RWPE2 (cell line): ENCODE measurements at regions not wholly inside any gene's neighbourhood (a gene's known extent, or its start where the extent isn't known, plus 50 kb on each side); places are given as distances from the start of the nearest gene placed in this dataset.
A peak's percentile ranks its signal among the peaks of the same experiment; 100 is the strongest.

Experiments used
- ATAC-seq: fragments of 200-7000 bp; cut with Tn5 transposase; 3 replicates; pipeline ENCODE4 v1.9.1; 2021; ENCODE audit warnings: low read depth
- DNase-seq: peaks from one replicate; pipeline ENCODE4 v3.0.0-alpha.2; 2020; ENCODE audit warnings: low spot score
- H3K27ac ChIP-seq: fragments of 450-650 bp; 2 replicates; pipeline ENCODE4 v1.5.1; 2017; ENCODE audit warnings: mild to moderate bottlenecking; ENCODE audit not compliant: poor library complexity, severe bottlenecking
- H3K27me3 ChIP-seq: fragments of 250-450 bp; sonication (Bioruptor Pico); 2 replicates; pipeline ENCODE4 v1.5.1; 2021; ENCODE audit warnings: mild to moderate bottlenecking, moderate library complexity; ENCODE audit not compliant: insufficient read depth, poor library complexity, severe bottlenecking
- H3K36me3 ChIP-seq: fragments of 250-450 bp; sonication (Bioruptor Pico); 2 replicates; pipeline ENCODE4 v1.5.1; 2020; ENCODE audit warnings: low read depth, mild to moderate bottlenecking, moderate library complexity
- H3K4me1 ChIP-seq: fragments of 250-450 bp; sonication (Bioruptor Pico); 2 replicates; pipeline ENCODE4 v1.5.1; 2021; ENCODE audit warnings: mild to moderate bottlenecking, moderate library complexity; ENCODE audit not compliant: insufficient read depth, poor library complexity, severe bottlenecking
- H3K4me3 ChIP-seq: fragments of 250-450 bp; sonication (Bioruptor Pico); 2 replicates; pipeline ENCODE4 v1.5.1; 2021; ENCODE audit warnings: mild to moderate bottlenecking, moderate library complexity; ENCODE audit not compliant: severe bottlenecking
- H3K9me3 ChIP-seq: fragments of 250-450 bp; sonication (Bioruptor Pico); 2 replicates; pipeline ENCODE4 v1.5.1; 2021; ENCODE audit warnings: mild to moderate bottlenecking, moderate library complexity; ENCODE audit not compliant: severe bottlenecking
- TF ChIP-seq, protein P1 (sequence below): fragments of 450-650 bp; IDR thresholded peaks from one replicate; pipeline ENCODE4 v1.5.1; 2017; ENCODE audit warnings: mild to moderate bottlenecking, moderate library complexity; ENCODE audit not compliant: poor library complexity, severe bottlenecking

DNA sequence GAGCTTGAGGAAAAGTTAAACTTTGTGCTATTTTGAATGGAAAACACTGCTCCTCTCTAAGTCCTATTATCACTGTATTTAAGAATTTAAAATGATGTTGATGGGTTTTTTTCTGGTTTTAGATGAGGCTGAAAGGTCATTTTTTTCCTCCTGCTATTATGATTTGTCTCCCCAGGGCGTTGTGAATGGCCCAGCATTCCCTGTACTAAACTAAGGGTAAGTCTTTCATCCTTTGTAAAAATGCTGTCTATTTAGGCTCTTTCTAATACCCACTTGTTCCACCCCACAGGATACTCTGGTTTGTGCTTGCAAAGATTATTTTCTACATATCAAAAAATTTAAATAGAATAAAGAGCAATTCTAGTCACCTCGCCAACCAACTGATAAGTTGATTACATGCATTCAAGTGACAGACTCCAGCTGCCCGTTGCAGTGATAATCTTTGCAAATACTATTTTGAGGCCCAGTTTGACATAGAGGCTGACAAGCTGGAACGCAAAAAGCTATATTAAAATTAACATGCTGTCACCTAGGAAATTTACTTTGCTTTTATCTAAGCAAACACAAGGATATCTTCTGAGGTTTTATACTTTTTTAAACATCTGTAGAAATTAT, 222.3 kb upstream of the TMEM229A start:
- ATAC-seq (no peak), DNase-seq (no peak)
- H3K27me3 ChIP-seq: no peaks in the 10 kb centered on the region
- H3K4me1 ChIP-seq: peaks cover 9% of the 10 kb centered on the region
- TF ChIP-seq, protein P1, sequence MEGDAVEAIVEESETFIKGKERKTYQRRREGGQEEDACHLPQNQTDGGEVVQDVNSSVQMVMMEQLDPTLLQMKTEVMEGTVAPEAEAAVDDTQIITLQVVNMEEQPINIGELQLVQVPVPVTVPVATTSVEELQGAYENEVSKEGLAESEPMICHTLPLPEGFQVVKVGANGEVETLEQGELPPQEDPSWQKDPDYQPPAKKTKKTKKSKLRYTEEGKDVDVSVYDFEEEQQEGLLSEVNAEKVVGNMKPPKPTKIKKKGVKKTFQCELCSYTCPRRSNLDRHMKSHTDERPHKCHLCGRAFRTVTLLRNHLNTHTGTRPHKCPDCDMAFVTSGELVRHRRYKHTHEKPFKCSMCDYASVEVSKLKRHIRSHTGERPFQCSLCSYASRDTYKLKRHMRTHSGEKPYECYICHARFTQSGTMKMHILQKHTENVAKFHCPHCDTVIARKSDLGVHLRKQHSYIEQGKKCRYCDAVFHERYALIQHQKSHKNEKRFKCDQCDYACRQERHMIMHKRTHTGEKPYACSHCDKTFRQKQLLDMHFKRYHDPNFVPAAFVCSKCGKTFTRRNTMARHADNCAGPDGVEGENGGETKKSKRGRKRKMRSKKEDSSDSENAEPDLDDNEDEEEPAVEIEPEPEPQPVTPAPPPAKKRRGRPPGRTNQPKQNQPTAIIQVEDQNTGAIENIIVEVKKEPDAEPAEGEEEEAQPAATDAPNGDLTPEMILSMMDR: no peak
- no peak overlapping the region for H3K27ac ChIP-seq
- H3K36me3 ChIP-seq: no peaks in the 10 kb centered on the region
- H3K4me3 ChIP-seq: no peak overlapping the region
- H3K9me3 ChIP-seq: no peaks in the 10 kb centered on the region

GRCh38 chr7:124254396-124254795, 221.5 kb upstream of the TMEM229A start:
- Histone ChIP-seq H3K36me3 (no peaks in the 10 kb centered on the region), H3K27me3 (no peaks in the 10 kb centered on the region), H3K4me3 (no peak overlapping the region), H3K4me1 (peaks cover 16% of the 10 kb centered on the region), H3K9me3 (no peaks in the 10 kb centered on the region), H3K27ac (no peak overlapping the region)
- TF ChIP-seq, protein P1: no peak
- ATAC-seq: no peak
- DNase-seq: no peak

DNA sequence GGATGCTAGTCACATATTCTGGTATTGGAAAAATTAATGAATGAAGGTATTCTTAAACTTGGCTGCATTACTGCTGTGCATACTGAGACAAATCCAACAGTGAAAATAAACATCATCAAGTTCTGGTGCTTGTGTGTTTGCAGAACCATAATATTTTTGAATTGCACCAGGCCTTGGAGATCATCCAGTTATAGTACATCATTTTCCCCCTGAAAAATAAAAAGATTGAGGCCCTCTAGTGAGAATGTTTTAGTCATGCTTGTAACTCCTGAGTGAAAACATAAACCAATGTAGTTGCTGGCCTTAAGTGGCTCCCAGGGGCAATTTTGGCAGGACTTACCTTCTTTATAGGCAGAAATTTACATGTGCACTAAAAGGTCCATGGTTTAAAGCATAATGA, 218.8 kb upstream of the TMEM229A start:
- TF ChIP-seq, protein P1: no peak
- DNase-seq (no peak), ATAC-seq (no peak)
- Histone ChIP-seq H3K9me3 (no peaks in the 10 kb centered on the region), H3K27ac (no peak overlapping the region), H3K4me1 (peaks cover 23% of the 10 kb centered on the region), H3K36me3 (no peaks in the 10 kb centered on the region), H3K27me3 (no peaks in the 10 kb centered on the region), H3K4me3 (no peak overlapping the region)

DNA sequence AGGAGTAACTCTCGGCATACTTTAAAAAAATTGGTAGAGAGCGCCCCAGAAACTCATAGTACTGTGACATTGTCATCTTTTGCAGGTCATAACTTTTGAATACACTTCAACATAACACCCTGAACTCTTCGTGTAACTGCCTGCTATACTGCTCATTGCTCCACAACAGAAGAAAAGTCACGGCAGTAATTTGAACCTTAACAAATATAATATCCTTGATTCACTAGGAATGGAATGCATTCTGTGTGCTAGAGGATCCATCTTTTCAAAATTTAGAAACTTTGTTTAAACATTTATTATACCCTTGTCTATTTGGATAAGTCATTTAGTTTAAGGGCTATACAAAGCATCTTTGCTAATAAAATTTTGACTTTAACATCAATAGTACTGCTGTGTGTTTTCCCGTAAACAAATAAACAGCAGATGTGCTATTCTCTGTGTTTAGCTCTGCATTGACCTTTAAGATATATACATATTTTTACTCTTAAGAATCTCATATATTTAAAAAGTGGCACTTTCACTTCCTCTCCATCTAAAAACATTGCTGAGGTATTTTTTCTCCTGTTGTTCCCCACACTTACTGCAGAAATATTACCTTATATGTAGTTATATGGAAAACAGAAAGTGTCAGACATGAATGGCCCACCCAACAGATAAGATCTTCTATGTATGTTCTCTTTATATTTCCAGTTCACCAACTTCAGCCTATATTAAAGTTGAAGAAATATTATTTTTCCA, 217.6 kb upstream of the TMEM229A start:
- no peak for ATAC-seq
- TF ChIP-seq, protein P1: no peak
- Histone ChIP-seq H3K4me3 (no peak overlapping the region), H3K4me1 (peaks cover 35% of the 10 kb centered on the region), H3K27me3 (no peaks in the 10 kb centered on the region), H3K27ac (peak overlapping the region; percentile 11), H3K36me3 (no peaks in the 10 kb centered on the region), H3K9me3 (no peaks in the 10 kb centered on the region)
- DNase-seq: no peak

DNA sequence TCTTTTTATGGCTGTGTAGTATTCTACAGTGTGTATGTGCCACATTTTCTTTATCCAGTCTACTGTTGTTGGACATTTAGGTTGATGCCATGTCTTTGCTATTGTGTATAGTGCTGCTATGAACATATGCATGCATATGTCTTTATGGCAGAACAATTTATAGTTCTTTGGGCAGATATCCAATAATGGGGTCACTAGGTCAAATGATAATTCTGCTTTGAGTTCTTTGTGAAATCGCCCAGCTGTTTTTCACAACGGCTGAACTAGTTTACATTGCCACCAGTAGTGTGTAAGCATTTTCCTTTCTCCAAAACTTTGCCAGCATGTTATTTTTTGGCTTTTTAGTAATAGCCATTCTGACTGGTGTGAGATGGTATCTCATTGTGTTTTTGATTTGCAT, 214.8 kb upstream of the TMEM229A start:
- TF ChIP-seq, protein P1: no peak
- Histone ChIP-seq H3K36me3 (no peaks in the 10 kb centered on the region), H3K4me1 (peaks cover 41% of the 10 kb centered on the region), H3K4me3 (no peak overlapping the region), H3K27ac (no peak overlapping the region), H3K27me3 (no peaks in the 10 kb centered on the region), H3K9me3 (no peaks in the 10 kb centered on the region)
- no peak for ATAC-seq
- no peak for DNase-seq
